Osteoblast (primary cell): ENCODE measurements at regions not wholly inside any gene's neighbourhood (a gene's known extent, or its start where the extent isn't known, plus 50 kb on each side); places are given as distances from the start of the nearest gene placed in this dataset.
"Not testable (repeated sequence)": the region's sequence is repeated elsewhere in the genome, so short reads cannot be mapped to it uniquely, and the experiment has no call there.

Experiments used
- DNase-seq: peaks from one replicate; pipeline ENCODE4 v3.0.0; 2011; ENCODE audit warnings: low spot score, mixed read lengths; ENCODE audit not compliant: insufficient read length; ENCODE audit errors: missing footprints
- H2AFZ ChIP-seq: 2 replicates; pipeline ENCODE4 v1.6.0; 2011; ENCODE audit warnings: mild to moderate bottlenecking, low read length
- H3K27ac ChIP-seq: 2 replicates; pipeline ENCODE4 v1.5.1; 2011; ENCODE audit warnings: mild to moderate bottlenecking, low read depth, low read length, moderate library complexity
- H3K27me3 ChIP-seq: 2 replicates; pipeline ENCODE4 v1.6.0; 2012; ENCODE audit warnings: mild to moderate bottlenecking, control low read depth, inconsistent platforms, low read length, moderate library complexity; ENCODE audit not compliant: insufficient read depth
- H3K36me3 ChIP-seq: 2 replicates; pipeline ENCODE4 v1.5.1; 2011; ENCODE audit warnings: mild to moderate bottlenecking, low read length, control low read depth, moderate library complexity; ENCODE audit not compliant: insufficient read depth
- H3K4me1 ChIP-seq: 2 replicates; pipeline ENCODE4 v1.5.1; 2011; ENCODE audit warnings: mild to moderate bottlenecking, low read length, control low read depth, moderate library complexity; ENCODE audit not compliant: insufficient read depth
- H3K4me2 ChIP-seq: 2 replicates; pipeline ENCODE4 v1.6.0; 2011; ENCODE audit warnings: mild to moderate bottlenecking, low read length; ENCODE audit not compliant: insufficient read depth
- H3K4me3 ChIP-seq: fragments of 200-600 bp; sonication (generic); 3 replicates; pipeline ENCODE4 v1.5.1; 2012; ENCODE audit warnings: mild to moderate bottlenecking, low read length, inconsistent platforms; ENCODE audit not compliant: insufficient read depth
- H3K79me2 ChIP-seq: 2 replicates; pipeline ENCODE4 v1.6.0; 2012; ENCODE audit warnings: mild to moderate bottlenecking, low read length, control low read depth, inconsistent platforms; ENCODE audit not compliant: insufficient read depth
- H3K9me3 ChIP-seq: 2 replicates; pipeline ENCODE4 v1.5.1; 2011; ENCODE audit warnings: low read depth, low read length, control low read depth
- H4K20me1 ChIP-seq: 2 replicates; pipeline ENCODE4 v1.6.0; 2012; ENCODE audit warnings: mild to moderate bottlenecking, low read length, control low read depth; ENCODE audit not compliant: insufficient read depth
- CTCF ChIP-seq: IDR thresholded peaks from 2 replicates; pipeline ENCODE4 v1.5.1; 2011; ENCODE audit warnings: mild to moderate bottlenecking, low read depth, low read length, moderate library complexity; ENCODE audit errors: extremely low read depth

GRCh38 chr15:62656071-62656470 is 386.5 kb upstream of the TPM1 start:
- no peak for TF ChIP-seq CTCF
- Histone ChIP-seq H3K4me1 (peaks cover 5% of the 10 kb centered on the region), H3K4me2 (no peak overlapping the region), H3K4me3 (no peak overlapping the region), H3K27me3 (no peaks in the 10 kb centered on the region), H3K36me3 (peaks cover 10% of the 10 kb centered on the region), H3K79me2 (no peaks in the 10 kb centered on the region), H3K9me3 (no peaks in the 10 kb centered on the region), H4K20me1 (no peaks in the 10 kb centered on the region), H3K27ac (no peak overlapping the region), H2AFZ (no peak overlapping the region)
- DNase-seq: no peak

DNA sequence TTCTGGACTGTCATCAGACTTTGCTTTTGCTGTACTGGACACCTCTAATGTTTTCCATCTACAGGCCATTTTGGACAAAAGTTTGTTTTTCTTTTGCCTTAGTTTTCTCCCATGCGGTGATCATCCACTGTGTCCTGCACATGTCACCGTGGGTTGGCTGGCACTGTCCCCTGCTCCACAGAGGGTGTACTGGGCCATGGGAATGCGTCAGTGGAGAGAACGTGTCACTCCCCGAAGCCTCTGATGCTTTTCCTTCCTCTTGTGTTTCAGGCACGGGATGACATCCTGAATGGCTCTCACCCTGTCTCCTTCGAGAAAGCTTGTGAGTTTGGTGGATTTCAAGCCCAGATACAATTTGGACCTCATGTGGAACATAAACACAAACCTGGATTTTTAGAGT is 385.0 kb upstream of the TPM1 start:
- not testable (repeated sequence) for H3K27ac ChIP-seq, H3K4me3 ChIP-seq, DNase-seq, H2AFZ ChIP-seq, H3K4me2 ChIP-seq, H3K4me1 ChIP-seq, H4K20me1 ChIP-seq, H3K79me2 ChIP-seq, H3K9me3 ChIP-seq, H3K27me3 ChIP-seq
- peaks cover 10% of the 10 kb centered on the region for H3K36me3 ChIP-seq

DNA sequence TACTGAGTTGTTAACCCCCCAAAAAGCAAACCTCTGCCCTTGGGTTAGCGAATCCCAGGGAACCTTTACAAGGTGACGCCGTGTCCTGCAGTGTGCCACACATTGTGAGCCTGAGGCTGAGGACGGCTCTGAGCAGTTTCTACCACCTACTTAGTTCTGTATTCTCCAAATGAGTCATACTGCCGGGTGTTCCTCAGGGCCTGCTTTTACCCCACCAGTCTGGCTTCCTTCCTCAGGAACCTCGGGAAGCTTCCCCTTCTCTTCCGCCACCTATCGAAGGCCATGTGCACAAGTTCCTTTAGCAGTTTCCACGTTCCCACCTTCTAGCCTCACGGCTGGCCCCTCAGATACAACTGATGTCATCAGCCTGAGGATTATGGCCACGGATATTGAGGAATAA is 384.0 kb upstream of the TPM1 start:
- H3K27me3 ChIP-seq: no peaks in the 10 kb centered on the region
- H3K79me2 ChIP-seq: no peaks in the 10 kb centered on the region
- no peak overlapping the region for H2AFZ ChIP-seq
- peak; percentile 21 for DNase-seq
- no peak for TF ChIP-seq CTCF
- H3K4me2 ChIP-seq: no peak overlapping the region
- peaks cover 5% of the 10 kb centered on the region for H3K4me1 ChIP-seq
- no peak overlapping the region for H3K4me3 ChIP-seq
- no peaks in the 10 kb centered on the region for H4K20me1 ChIP-seq
- peaks cover 6% of the 10 kb centered on the region for H3K36me3 ChIP-seq
- H3K27ac ChIP-seq: no peak overlapping the region
- no peaks in the 10 kb centered on the region for H3K9me3 ChIP-seq

GRCh38 chr15:62663547-62663946 is 379.0 kb upstream of the TPM1 start:
- peaks cover 7% of the 10 kb centered on the region for H3K4me1 ChIP-seq
- TF ChIP-seq CTCF: no peak
- no peak overlapping the region for H3K4me3 ChIP-seq
- H3K27me3 ChIP-seq: no peaks in the 10 kb centered on the region
- H3K36me3 ChIP-seq: no peaks in the 10 kb centered on the region
- DNase-seq: no peak
- no peaks in the 10 kb centered on the region for H4K20me1 ChIP-seq
- H2AFZ ChIP-seq: no peak overlapping the region
- no peaks in the 10 kb centered on the region for H3K9me3 ChIP-seq
- H3K4me2 ChIP-seq: no peak overlapping the region
- H3K27ac ChIP-seq: no peak overlapping the region
- no peaks in the 10 kb centered on the region for H3K79me2 ChIP-seq
